ENCODE measurements at regions not wholly inside any gene's neighbourhood (a gene's known extent, or its start where the extent isn't known, plus 50 kb on each side); places are given as distances from the start of the nearest gene placed in this dataset.

DNA sequence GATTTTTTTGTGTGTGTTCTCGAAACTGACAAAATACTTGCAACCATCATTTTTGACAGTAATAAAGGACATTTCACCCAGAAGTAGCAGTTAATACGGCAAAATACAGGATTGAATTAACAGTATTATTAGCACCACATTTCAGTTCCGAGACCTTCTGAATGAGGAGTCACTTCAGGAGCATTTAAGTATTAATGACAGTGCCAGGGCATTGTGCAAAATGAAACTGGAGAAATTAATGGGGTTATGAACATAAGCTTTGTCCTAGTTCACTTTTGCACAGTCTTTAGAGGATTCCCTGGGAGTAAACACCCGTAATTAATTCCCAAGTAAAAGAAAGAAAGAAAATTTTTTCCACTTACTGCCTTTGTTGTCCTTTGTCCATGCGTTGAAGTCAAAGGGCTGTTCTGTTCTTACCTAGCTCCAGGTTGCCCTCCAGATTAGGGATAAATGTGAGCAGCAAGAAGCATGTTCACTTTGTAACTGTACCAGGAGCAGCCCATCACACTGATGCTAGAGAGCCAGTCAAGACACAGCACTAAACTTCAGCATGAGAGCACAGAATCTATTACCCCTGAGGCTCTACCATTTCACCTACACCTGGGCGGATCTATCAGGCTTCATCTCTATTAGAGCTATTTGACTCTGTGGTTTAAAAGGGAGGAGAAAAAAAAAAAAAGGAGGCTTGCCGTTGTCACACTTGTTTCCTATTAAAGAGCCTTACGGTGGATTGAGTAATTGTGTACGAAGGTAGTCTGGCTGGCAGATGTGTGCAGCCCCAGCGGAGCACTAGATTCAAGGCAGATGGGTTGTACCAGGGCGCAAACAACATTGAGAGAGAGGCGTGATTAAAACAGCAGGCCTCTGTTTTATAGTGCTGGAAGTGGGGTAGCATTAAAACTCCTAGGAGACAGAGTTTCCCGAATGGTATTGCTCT, 297.8 kb upstream of the SEMA3A start:
- intact Hi-C loops (cut with micrococcal nuclease): no loop called here
- Histone ChIP-seq H3K27ac (ENCODE audit: low read depth, low read length) (no peak overlapping the region), H2AFZ (ENCODE audit: low read depth, low read length, poor library complexity, severe bottlenecking) (no peak overlapping the region), H3K36me3 (ENCODE audit: control insufficient read depth in 1 of 2, insufficient read depth in 2 of 2, low read length in 2 of 2) (no peaks in the 10 kb centered on the region), H3K79me2 (ENCODE audit: insufficient read depth, low read length) (no peaks in the 10 kb centered on the region), H3K9me3 (ENCODE audit: control insufficient read depth in 1 of 2, insufficient read depth in 1 of 2, low read depth in 1 of 2, low read length in 2 of 2) (no peaks in the 10 kb centered on the region), H3K4me2 (ENCODE audit: low read length) (no peak overlapping the region), H4K20me1 (ENCODE audit: insufficient read depth) (no peaks in the 10 kb centered on the region), H3K4me1 (ENCODE audit: control insufficient read depth in 1 of 2, insufficient read depth in 2 of 2, low read length in 2 of 2) (no peaks in the 10 kb centered on the region), H3K9me2 (ENCODE audit: insufficient read depth) (no peaks in the 10 kb centered on the region; the same call in 1 of the 2 replicates), H3K9ac (ENCODE audit: low read length) (no peak overlapping the region), H3K27me3 (ENCODE audit: insufficient read depth, low read length) (no peaks in the 10 kb centered on the region), H3K4me3 (replicated peaks in 1 of 2; ENCODE audit: low read depth in 1 of 2, low read length in 2 of 2) (no peak overlapping the region)
- BruUV-seq (replicated peaks): no TSS peak
- no peak for TF ChIP-seq EZH2phosphoT487 (IDR thresholded peaks at IDR 0.05; ENCODE audit: borderline replicate concordance)
- TF ChIP-seq, protein P1, sequence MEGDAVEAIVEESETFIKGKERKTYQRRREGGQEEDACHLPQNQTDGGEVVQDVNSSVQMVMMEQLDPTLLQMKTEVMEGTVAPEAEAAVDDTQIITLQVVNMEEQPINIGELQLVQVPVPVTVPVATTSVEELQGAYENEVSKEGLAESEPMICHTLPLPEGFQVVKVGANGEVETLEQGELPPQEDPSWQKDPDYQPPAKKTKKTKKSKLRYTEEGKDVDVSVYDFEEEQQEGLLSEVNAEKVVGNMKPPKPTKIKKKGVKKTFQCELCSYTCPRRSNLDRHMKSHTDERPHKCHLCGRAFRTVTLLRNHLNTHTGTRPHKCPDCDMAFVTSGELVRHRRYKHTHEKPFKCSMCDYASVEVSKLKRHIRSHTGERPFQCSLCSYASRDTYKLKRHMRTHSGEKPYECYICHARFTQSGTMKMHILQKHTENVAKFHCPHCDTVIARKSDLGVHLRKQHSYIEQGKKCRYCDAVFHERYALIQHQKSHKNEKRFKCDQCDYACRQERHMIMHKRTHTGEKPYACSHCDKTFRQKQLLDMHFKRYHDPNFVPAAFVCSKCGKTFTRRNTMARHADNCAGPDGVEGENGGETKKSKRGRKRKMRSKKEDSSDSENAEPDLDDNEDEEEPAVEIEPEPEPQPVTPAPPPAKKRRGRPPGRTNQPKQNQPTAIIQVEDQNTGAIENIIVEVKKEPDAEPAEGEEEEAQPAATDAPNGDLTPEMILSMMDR (IDR thresholded peaks at IDR 0.05 in 2 of 3, conservative IDR thresholded peaks at IDR 0.05 in 1 of 3; ENCODE audit: borderline replicate concordance in 1 of 3, insufficient read depth in 1 of 3, low read depth in 2 of 3, low read length in 2 of 3): no peak
- no peak for TF ChIP-seq ZNF274 (IDR thresholded peaks at IDR 0.05; ENCODE audit: low read depth, low read length)
- no peak for TF ChIP-seq TCF7L2 (IDR thresholded peaks at IDR 0.05; ENCODE audit: borderline replicate concordance, extremely low read depth, insufficient read depth, insufficient read length)
- TF ChIP-seq, protein P2, sequence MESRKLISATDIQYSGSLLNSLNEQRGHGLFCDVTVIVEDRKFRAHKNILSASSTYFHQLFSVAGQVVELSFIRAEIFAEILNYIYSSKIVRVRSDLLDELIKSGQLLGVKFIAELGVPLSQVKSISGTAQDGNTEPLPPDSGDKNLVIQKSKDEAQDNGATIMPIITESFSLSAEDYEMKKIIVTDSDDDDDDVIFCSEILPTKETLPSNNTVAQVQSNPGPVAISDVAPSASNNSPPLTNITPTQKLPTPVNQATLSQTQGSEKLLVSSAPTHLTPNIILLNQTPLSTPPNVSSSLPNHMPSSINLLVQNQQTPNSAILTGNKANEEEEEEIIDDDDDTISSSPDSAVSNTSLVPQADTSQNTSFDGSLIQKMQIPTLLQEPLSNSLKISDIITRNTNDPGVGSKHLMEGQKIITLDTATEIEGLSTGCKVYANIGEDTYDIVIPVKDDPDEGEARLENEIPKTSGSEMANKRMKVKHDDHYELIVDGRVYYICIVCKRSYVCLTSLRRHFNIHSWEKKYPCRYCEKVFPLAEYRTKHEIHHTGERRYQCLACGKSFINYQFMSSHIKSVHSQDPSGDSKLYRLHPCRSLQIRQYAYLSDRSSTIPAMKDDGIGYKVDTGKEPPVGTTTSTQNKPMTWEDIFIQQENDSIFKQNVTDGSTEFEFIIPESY (IDR thresholded peaks at IDR 0.05; ENCODE audit: extremely low read depth, insufficient replicate concordance, low read length): no peak
- TF ChIP-seq, protein P3, sequence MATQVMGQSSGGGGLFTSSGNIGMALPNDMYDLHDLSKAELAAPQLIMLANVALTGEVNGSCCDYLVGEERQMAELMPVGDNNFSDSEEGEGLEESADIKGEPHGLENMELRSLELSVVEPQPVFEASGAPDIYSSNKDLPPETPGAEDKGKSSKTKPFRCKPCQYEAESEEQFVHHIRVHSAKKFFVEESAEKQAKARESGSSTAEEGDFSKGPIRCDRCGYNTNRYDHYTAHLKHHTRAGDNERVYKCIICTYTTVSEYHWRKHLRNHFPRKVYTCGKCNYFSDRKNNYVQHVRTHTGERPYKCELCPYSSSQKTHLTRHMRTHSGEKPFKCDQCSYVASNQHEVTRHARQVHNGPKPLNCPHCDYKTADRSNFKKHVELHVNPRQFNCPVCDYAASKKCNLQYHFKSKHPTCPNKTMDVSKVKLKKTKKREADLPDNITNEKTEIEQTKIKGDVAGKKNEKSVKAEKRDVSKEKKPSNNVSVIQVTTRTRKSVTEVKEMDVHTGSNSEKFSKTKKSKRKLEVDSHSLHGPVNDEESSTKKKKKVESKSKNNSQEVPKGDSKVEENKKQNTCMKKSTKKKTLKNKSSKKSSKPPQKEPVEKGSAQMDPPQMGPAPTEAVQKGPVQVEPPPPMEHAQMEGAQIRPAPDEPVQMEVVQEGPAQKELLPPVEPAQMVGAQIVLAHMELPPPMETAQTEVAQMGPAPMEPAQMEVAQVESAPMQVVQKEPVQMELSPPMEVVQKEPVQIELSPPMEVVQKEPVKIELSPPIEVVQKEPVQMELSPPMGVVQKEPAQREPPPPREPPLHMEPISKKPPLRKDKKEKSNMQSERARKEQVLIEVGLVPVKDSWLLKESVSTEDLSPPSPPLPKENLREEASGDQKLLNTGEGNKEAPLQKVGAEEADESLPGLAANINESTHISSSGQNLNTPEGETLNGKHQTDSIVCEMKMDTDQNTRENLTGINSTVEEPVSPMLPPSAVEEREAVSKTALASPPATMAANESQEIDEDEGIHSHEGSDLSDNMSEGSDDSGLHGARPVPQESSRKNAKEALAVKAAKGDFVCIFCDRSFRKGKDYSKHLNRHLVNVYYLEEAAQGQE (IDR thresholded peaks at IDR 0.05; ENCODE audit: low read depth): no peak
- TF ChIP-seq POLR2AphosphoS5 (IDR thresholded peaks at IDR 0.05; ENCODE audit: low read depth, low read length): no peak
- TF ChIP-seq, protein P4, sequence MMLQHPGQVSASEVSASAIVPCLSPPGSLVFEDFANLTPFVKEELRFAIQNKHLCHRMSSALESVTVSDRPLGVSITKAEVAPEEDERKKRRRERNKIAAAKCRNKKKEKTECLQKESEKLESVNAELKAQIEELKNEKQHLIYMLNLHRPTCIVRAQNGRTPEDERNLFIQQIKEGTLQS (IDR thresholded peaks at IDR 0.05): no peak
- no peak for TF ChIP-seq SP1 (IDR thresholded peaks at IDR 0.05; ENCODE audit: low read depth)
- TF ChIP-seq JUND (IDR thresholded peaks at IDR 0.05): no peak
- TF ChIP-seq CBX3 (IDR thresholded peaks at IDR 0.05; ENCODE audit: low read depth): no peak
- no peak for TF ChIP-seq YY1 (IDR thresholded peaks at IDR 0.05; ENCODE audit: extremely low read depth, insufficient replicate concordance, low read depth, low read length)
- no peak for TF ChIP-seq ZFX (IDR thresholded peaks at IDR 0.05)
- TF ChIP-seq EGR1 (IDR thresholded peaks at IDR 0.05; ENCODE audit: low read depth): no peak
- TF ChIP-seq FOSL1 (IDR thresholded peaks at IDR 0.05; ENCODE audit: low read depth): no peak
- TF ChIP-seq ELF1 (IDR thresholded peaks at IDR 0.05; ENCODE audit: borderline replicate concordance, low read depth): no peak
- TF ChIP-seq SIN3A (IDR thresholded peaks at IDR 0.05; ENCODE audit: low read depth): no peak
- no peak for TF ChIP-seq CEBPB (IDR thresholded peaks at IDR 0.05; ENCODE audit: low read depth)
- TF ChIP-seq RAD21 (IDR thresholded peaks at IDR 0.05; ENCODE audit: low read depth): no peak
- DNase-seq (ENCODE audit: low read depth, low spot score) (no peak), ATAC-seq (no peak)
- ChIA-PET POLR2A (no interaction called here), CTCF (no interaction called here), RAD21 (ENCODE audit: low non-redundant PET in 1 of 2, low total read pairs in 2 of 2, uncharacterized antibody in 2 of 2, unreplicated experiment in 2 of 2) (no interaction called here)

Measured in HCT116 (cell line).